Liver (tissue), 3 donors: ENCODE measurements at regions not wholly inside any gene's neighbourhood (a gene's known extent, or its start where the extent isn't known, plus 50 kb on each side); places are given as distances from the start of the nearest gene placed in this dataset.

Source experiments
- ATF3 ChIP-seq: IDR thresholded peaks from 2 replicates; pipeline ENCODE4 v1.6.1; 2016; ENCODE audit warnings: antibody characterized with exemption
- EGR1 ChIP-seq, 2 donors: IDR thresholded peaks; 2 replicates each; pipeline ENCODE4 v1.6.1; 2016 to 2018; ENCODE audit warnings: antibody characterized with exemption in 2 of 2, low read depth in 2 of 2
- HNF4G ChIP-seq: IDR thresholded peaks from 2 replicates; pipeline ENCODE4 v1.6.1; 2016; ENCODE audit warnings: antibody characterized with exemption
- NR2F2 ChIP-seq: IDR thresholded peaks from 2 replicates; pipeline ENCODE4 v1.6.1; 2016; ENCODE audit warnings: antibody characterized with exemption
- TF ChIP-seq, protein P1 (sequence below): fragments of 150-350 bp; IDR thresholded peaks from 2 replicates; pipeline ENCODE4 v1.5.1; 2017; ENCODE audit warnings: improper control_type of control experiment, low read depth, low read length; ENCODE audit not compliant: missing input control
- TF ChIP-seq, protein P2 (sequence below): IDR thresholded peaks from 2 replicates; pipeline ENCODE4 v1.6.1; 2016; ENCODE audit warnings: antibody characterized with exemption
- TF ChIP-seq, protein P3 (sequence below): IDR thresholded peaks from 2 replicates; pipeline ENCODE4 v1.6.1; 2016; ENCODE audit warnings: antibody characterized with exemption, mild to moderate bottlenecking
- donor health status: healthy.
- donor health status: healthy.

DNA sequence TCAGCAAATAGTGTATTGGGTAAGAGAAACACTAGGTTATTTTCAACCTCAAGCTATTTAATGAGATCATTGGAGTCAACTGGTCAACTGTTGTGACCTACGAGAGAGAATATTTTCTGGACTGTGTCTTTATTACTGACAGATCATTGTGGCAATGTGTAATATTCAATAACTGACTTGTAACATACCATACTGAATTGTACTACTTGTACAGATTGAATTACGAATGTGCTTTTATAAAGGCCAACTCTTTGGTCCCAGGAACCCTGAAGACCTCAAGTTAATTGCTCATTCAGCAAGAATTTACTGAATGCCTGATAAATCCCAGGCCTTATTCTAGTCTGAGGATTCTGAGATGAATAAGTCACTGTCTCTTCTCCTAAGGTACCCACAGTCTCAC, 56.1 kb upstream of the CAMK1G start:
- TF ChIP-seq, protein P1, sequence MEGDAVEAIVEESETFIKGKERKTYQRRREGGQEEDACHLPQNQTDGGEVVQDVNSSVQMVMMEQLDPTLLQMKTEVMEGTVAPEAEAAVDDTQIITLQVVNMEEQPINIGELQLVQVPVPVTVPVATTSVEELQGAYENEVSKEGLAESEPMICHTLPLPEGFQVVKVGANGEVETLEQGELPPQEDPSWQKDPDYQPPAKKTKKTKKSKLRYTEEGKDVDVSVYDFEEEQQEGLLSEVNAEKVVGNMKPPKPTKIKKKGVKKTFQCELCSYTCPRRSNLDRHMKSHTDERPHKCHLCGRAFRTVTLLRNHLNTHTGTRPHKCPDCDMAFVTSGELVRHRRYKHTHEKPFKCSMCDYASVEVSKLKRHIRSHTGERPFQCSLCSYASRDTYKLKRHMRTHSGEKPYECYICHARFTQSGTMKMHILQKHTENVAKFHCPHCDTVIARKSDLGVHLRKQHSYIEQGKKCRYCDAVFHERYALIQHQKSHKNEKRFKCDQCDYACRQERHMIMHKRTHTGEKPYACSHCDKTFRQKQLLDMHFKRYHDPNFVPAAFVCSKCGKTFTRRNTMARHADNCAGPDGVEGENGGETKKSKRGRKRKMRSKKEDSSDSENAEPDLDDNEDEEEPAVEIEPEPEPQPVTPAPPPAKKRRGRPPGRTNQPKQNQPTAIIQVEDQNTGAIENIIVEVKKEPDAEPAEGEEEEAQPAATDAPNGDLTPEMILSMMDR = no peak
- TF ChIP-seq NR2F2 = no peak
- TF ChIP-seq, protein P2, sequence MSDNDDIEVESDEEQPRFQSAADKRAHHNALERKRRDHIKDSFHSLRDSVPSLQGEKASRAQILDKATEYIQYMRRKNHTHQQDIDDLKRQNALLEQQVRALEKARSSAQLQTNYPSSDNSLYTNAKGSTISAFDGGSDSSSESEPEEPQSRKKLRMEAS = no peak
- TF ChIP-seq HNF4G = no peak
- no peak for TF ChIP-seq EGR1 (IDR thresholded peaks at IDR 0.05; ENCODE audit: low read depth in 2 of 2)
- TF ChIP-seq ATF3 = no peak
- TF ChIP-seq, protein P3, sequence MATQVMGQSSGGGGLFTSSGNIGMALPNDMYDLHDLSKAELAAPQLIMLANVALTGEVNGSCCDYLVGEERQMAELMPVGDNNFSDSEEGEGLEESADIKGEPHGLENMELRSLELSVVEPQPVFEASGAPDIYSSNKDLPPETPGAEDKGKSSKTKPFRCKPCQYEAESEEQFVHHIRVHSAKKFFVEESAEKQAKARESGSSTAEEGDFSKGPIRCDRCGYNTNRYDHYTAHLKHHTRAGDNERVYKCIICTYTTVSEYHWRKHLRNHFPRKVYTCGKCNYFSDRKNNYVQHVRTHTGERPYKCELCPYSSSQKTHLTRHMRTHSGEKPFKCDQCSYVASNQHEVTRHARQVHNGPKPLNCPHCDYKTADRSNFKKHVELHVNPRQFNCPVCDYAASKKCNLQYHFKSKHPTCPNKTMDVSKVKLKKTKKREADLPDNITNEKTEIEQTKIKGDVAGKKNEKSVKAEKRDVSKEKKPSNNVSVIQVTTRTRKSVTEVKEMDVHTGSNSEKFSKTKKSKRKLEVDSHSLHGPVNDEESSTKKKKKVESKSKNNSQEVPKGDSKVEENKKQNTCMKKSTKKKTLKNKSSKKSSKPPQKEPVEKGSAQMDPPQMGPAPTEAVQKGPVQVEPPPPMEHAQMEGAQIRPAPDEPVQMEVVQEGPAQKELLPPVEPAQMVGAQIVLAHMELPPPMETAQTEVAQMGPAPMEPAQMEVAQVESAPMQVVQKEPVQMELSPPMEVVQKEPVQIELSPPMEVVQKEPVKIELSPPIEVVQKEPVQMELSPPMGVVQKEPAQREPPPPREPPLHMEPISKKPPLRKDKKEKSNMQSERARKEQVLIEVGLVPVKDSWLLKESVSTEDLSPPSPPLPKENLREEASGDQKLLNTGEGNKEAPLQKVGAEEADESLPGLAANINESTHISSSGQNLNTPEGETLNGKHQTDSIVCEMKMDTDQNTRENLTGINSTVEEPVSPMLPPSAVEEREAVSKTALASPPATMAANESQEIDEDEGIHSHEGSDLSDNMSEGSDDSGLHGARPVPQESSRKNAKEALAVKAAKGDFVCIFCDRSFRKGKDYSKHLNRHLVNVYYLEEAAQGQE = no peak
